ENCODE measurements at regions not wholly inside any gene's neighbourhood (a gene's known extent, or its start where the extent isn't known, plus 50 kb on each side); places are given as distances from the start of the nearest gene placed in this dataset.

GRCh38 chr16:80309178-80309577 lies 231.6 kb upstream of the DYNLRB2 start:
- DNase-seq (ENCODE audit: low spot score): no peak
- H3K27ac Mint-ChIP-seq (ENCODE audit: unreplicated experiment): no peak overlapping the region
- no peak overlapping the region for H3K4me3 Mint-ChIP-seq (ENCODE audit: unreplicated experiment)
- no peaks in the 10 kb centered on the region for H3K4me1 Mint-ChIP-seq (ENCODE audit: unreplicated experiment)
- H3K9me3 Mint-ChIP-seq (ENCODE audit: unreplicated experiment): no peaks in the 10 kb centered on the region
- peaks cover 1% of the 10 kb centered on the region for H3K27me3 Mint-ChIP-seq (ENCODE audit: unreplicated experiment)
- TF ChIP-seq, protein P1, sequence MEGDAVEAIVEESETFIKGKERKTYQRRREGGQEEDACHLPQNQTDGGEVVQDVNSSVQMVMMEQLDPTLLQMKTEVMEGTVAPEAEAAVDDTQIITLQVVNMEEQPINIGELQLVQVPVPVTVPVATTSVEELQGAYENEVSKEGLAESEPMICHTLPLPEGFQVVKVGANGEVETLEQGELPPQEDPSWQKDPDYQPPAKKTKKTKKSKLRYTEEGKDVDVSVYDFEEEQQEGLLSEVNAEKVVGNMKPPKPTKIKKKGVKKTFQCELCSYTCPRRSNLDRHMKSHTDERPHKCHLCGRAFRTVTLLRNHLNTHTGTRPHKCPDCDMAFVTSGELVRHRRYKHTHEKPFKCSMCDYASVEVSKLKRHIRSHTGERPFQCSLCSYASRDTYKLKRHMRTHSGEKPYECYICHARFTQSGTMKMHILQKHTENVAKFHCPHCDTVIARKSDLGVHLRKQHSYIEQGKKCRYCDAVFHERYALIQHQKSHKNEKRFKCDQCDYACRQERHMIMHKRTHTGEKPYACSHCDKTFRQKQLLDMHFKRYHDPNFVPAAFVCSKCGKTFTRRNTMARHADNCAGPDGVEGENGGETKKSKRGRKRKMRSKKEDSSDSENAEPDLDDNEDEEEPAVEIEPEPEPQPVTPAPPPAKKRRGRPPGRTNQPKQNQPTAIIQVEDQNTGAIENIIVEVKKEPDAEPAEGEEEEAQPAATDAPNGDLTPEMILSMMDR (IDR thresholded peaks at IDR 0.05; ENCODE audit: unreplicated experiment): no peak
- H3K36me3 Mint-ChIP-seq (ENCODE audit: low read depth, unreplicated experiment): no peaks in the 10 kb centered on the region

DNA sequence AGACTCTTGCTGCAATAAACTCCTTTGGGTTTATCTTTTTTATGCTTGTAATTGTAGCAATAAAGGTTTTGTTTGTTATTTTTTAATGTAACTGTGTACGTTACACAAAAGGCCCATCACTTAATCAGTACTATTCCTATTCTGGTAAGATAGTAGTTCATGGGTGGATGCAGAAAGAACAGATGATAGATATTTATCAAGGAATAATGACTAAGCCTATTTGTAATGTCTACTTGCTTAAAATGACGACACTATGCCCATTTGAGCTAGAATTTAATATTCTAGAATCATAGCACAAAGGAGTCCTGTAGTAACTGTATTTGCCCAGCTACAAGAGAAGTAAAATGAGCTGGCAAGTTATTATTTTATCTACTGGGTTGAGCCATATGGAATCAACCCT lies 235.4 kb upstream of the DYNLRB2 start:
- H3K9me3 Mint-ChIP-seq (ENCODE audit: unreplicated experiment): no peaks in the 10 kb centered on the region
- TF ChIP-seq, protein P1 (IDR thresholded peaks at IDR 0.05; ENCODE audit: unreplicated experiment): no peak
- peaks cover 2% of the 10 kb centered on the region for H3K27me3 Mint-ChIP-seq (ENCODE audit: unreplicated experiment)
- H3K4me3 Mint-ChIP-seq (ENCODE audit: unreplicated experiment): no peak overlapping the region
- DNase-seq (ENCODE audit: low spot score): no peak
- H3K36me3 Mint-ChIP-seq (ENCODE audit: low read depth, unreplicated experiment): no peaks in the 10 kb centered on the region
- no peak overlapping the region for H3K27ac Mint-ChIP-seq (ENCODE audit: unreplicated experiment)
- H3K4me1 Mint-ChIP-seq (ENCODE audit: unreplicated experiment): no peaks in the 10 kb centered on the region

- H3K4me1 Mint-ChIP-seq (ENCODE audit: unreplicated experiment): no peaks in the 10 kb centered on the region
- no peak for DNase-seq (ENCODE audit: low spot score)
- H3K27ac Mint-ChIP-seq (ENCODE audit: unreplicated experiment): no peak overlapping the region
- no peak overlapping the region for H3K4me3 Mint-ChIP-seq (ENCODE audit: unreplicated experiment)
- peaks cover 2% of the 10 kb centered on the region for H3K27me3 Mint-ChIP-seq (ENCODE audit: unreplicated experiment)
- no peaks in the 10 kb centered on the region for H3K9me3 Mint-ChIP-seq (ENCODE audit: unreplicated experiment)
- TF ChIP-seq, protein P1 (IDR thresholded peaks at IDR 0.05; ENCODE audit: unreplicated experiment): no peak
- H3K36me3 Mint-ChIP-seq (ENCODE audit: low read depth, unreplicated experiment): no peaks in the 10 kb centered on the region
Observed at GRCh38 chr16:80303691-80304090, 237.1 kb upstream of the DYNLRB2 start.

GRCh38 chr16:80300876-80301275 lies 239.9 kb upstream of the DYNLRB2 start:
- H3K36me3 Mint-ChIP-seq (ENCODE audit: low read depth, unreplicated experiment): no peaks in the 10 kb centered on the region
- no peak for DNase-seq (ENCODE audit: low spot score)
- H3K27me3 Mint-ChIP-seq (ENCODE audit: unreplicated experiment): peaks cover 2% of the 10 kb centered on the region
- no peaks in the 10 kb centered on the region for H3K4me1 Mint-ChIP-seq (ENCODE audit: unreplicated experiment)
- no peak overlapping the region for H3K27ac Mint-ChIP-seq (ENCODE audit: unreplicated experiment)
- H3K4me3 Mint-ChIP-seq (ENCODE audit: unreplicated experiment): no peak overlapping the region
- no peaks in the 10 kb centered on the region for H3K9me3 Mint-ChIP-seq (ENCODE audit: unreplicated experiment)
- TF ChIP-seq, protein P1 (IDR thresholded peaks at IDR 0.05; ENCODE audit: unreplicated experiment): no peak

- Mint-ChIP-seq H3K4me3 (ENCODE audit: unreplicated experiment) (no peak overlapping the region), H3K27me3 (ENCODE audit: unreplicated experiment) (peaks cover 2% of the 10 kb centered on the region), H3K36me3 (ENCODE audit: low read depth, unreplicated experiment) (no peaks in the 10 kb centered on the region), H3K9me3 (ENCODE audit: unreplicated experiment) (no peaks in the 10 kb centered on the region), H3K4me1 (ENCODE audit: unreplicated experiment) (no peaks in the 10 kb centered on the region), H3K27ac (ENCODE audit: unreplicated experiment) (no peak overlapping the region)
- no peak for DNase-seq (ENCODE audit: low spot score)
- TF ChIP-seq, protein P1 (IDR thresholded peaks at IDR 0.05; ENCODE audit: unreplicated experiment): no peak
Observed at GRCh38 chr16:80300456-80300855, 240.3 kb upstream of the DYNLRB2 start.

Measured in endothelial cell (in vitro differentiated cells).